H1 (cell line): ENCODE measurements at regions not wholly inside any gene's neighbourhood (a gene's known extent, or its start where the extent isn't known, plus 50 kb on each side); places are given as distances from the start of the nearest gene placed in this dataset.

Source experiments
- CTCF ChIA-PET: fragments of 300-600 bp; sonication (Branson Sonifier 250); formaldehyde crosslinking; loops from one replicate; lab custom pipeline; 2021; ENCODE audit not compliant: partially characterized antibody; lab: Charles Lee
- POLR2A ChIA-PET: fragments of 300-600 bp; sonication (Branson Sonifier 250); formaldehyde crosslinking; loops from one replicate; lab custom pipeline; 2021; ENCODE audit warnings: inconsistent platforms; ENCODE audit not compliant: partially characterized antibody; lab: Charles Lee
- DNase-seq, 2 experiments: peaks; one replicate each; pipeline versions ENCODE4 v3.0.0 to v3.0.0-alpha.2; 2010 to 2022; ENCODE audit warnings: low spot score in 2 of 2, low read depth in 1 of 2, mixed read lengths in 1 of 2
- FAIRE-seq: peaks from 2 replicates; lab custom pipeline; 2011; peaks lifted over from hg19 to GRCh38; lab: Jason Lieb, UNC
- H2AFZ ChIP-seq: 2 replicates; pipeline ENCODE4 v1.8.1; 2012; ENCODE audit warnings: low read length, inconsistent platforms
- H2AK5ac ChIP-seq: 2 replicates; pipeline ENCODE4 v1.6.1; 2013; ENCODE audit warnings: low read depth, low read length
- H2BK120ac ChIP-seq: replicated peaks from 2 replicates; pipeline ENCODE3; 2013; ENCODE audit warnings: low read depth, low read length, inconsistent platforms
- H2BK12ac ChIP-seq: 2 replicates; pipeline ENCODE4 v1.6.1; 2013; ENCODE audit warnings: low read depth, low read length
- H2BK15ac ChIP-seq: 2 replicates; pipeline ENCODE4 v1.6.1; 2013; ENCODE audit warnings: low read length
- H2BK20ac ChIP-seq: 2 replicates; pipeline ENCODE4 v1.6.1; 2013; ENCODE audit warnings: low read length
- H2BK5ac ChIP-seq: 2 replicates; pipeline ENCODE4 v1.6.1; 2013; ENCODE audit warnings: low read depth, low read length
- H3K14ac ChIP-seq: 2 replicates; pipeline ENCODE4 v1.6.1; 2013; ENCODE audit warnings: inconsistent platforms; ENCODE audit not compliant: insufficient read length
- H3K18ac ChIP-seq: 2 replicates; pipeline ENCODE4 v1.6.1; 2013; ENCODE audit warnings: low read length; ENCODE audit errors: extremely low read depth
- H3K23ac ChIP-seq: 2 replicates; pipeline ENCODE4 v1.6.1; 2013; ENCODE audit warnings: inconsistent platforms; ENCODE audit not compliant: insufficient read length
- H3K23me2 ChIP-seq: 2 replicates; pipeline ENCODE4 v1.6.1; 2013; ENCODE audit warnings: low read depth, low read length
- H3K27ac ChIP-seq: 2 replicates; pipeline ENCODE4 v1.6.1; 2011; ENCODE audit warnings: low read depth, low read length, inconsistent platforms
- H3K27me3 ChIP-seq, 4 experiments: replicated peaks in 1 of 4; 1 replicate in 1 of 4; 2 replicates in 3 of 4; pipeline versions ENCODE4 v1.6.1 to v1.8.1; 2011 to 2013; ENCODE audit warnings: low read length in 3 of 4, mild to moderate bottlenecking in 3 of 4, inconsistent platforms in 2 of 4, mixed read lengths in 2 of 4, moderate library complexity in 1 of 4; ENCODE audit not compliant: control insufficient read depth in 3 of 4, insufficient read depth in 3 of 4; ENCODE audit errors: extremely low read depth in 1 of 4
- H3K36me3 ChIP-seq, 4 experiments: 2 replicates each; pipeline versions ENCODE4 v1.6.1 to v1.8.1; 2011 to 2013; ENCODE audit warnings: mild to moderate bottlenecking in 4 of 4, low read length in 3 of 4, moderate library complexity in 2 of 4, control low read depth in 1 of 4, inconsistent platforms in 1 of 4; ENCODE audit not compliant: insufficient read depth in 4 of 4, control insufficient read depth in 2 of 4
- H3K4ac ChIP-seq: replicated peaks from 2 replicates; pipeline ENCODE3; 2013; ENCODE audit warnings: low read length, low read depth, mixed read lengths, inconsistent platforms; ENCODE audit not compliant: insufficient read length
- H3K4me1 ChIP-seq, 4 experiments: replicated peaks in 1 of 4; 1 replicate in 1 of 4; 2 replicates in 3 of 4; pipeline versions ENCODE4 v1.6.1 to v1.8.1; 2011 to 2013; ENCODE audit warnings: low read length in 3 of 4, inconsistent platforms in 2 of 4, mixed read lengths in 1 of 4; ENCODE audit not compliant: insufficient read depth in 4 of 4, control insufficient read depth in 3 of 4
- H3K4me2 ChIP-seq, 2 experiments: 2 replicates each; pipeline versions ENCODE4 v1.6.1 to v1.8.1; 2011 to 2013; ENCODE audit warnings: low read depth in 2 of 2, low read length in 2 of 2, control low read depth in 1 of 2, inconsistent platforms in 1 of 2, mild to moderate bottlenecking in 1 of 2; ENCODE audit not compliant: insufficient read depth in 1 of 2
- H3K4me3 ChIP-seq, 4 experiments: fragments of 200-600, 300-600 bp in 1 of 4; sonication (generic), shearing (Covaris generic), sonication (Bioruptor Twin) in 1 of 4; 2 replicates each; pipeline versions ENCODE4 v1.5.1 to v1.8.1; 2011 to 2016; ENCODE audit warnings: low read length in 4 of 4, low read depth in 3 of 4, control low read depth in 2 of 4, inconsistent platforms in 2 of 4, mild to moderate bottlenecking in 2 of 4, mixed read lengths in 1 of 4, moderate library complexity in 1 of 4; ENCODE audit not compliant: insufficient read depth in 2 of 4; ENCODE audit errors: extremely low read depth in 1 of 4
- H3K56ac ChIP-seq: replicated peaks from 2 replicates; pipeline ENCODE3; 2013; ENCODE audit warnings: low read depth, mild to moderate bottlenecking, mixed read lengths, low read length, inconsistent platforms; ENCODE audit not compliant: insufficient read length
- H3K79me1 ChIP-seq: 2 replicates; pipeline ENCODE4 v1.6.1; 2013; ENCODE audit warnings: low read depth, low read length, control low read depth
- H3K79me2 ChIP-seq, 2 experiments: 2 replicates each; pipeline versions ENCODE4 v1.6.1 to v1.8.1; 2012 to 2013; ENCODE audit warnings: low read length in 2 of 2, mild to moderate bottlenecking in 2 of 2, inconsistent platforms in 1 of 2; ENCODE audit not compliant: insufficient read depth in 2 of 2, control insufficient read depth in 1 of 2
- H3K9ac ChIP-seq, 4 experiments: replicated peaks in 1 of 4; 1 replicate in 1 of 4; 2 replicates in 3 of 4; pipeline versions ENCODE4 v1.6.1 to v1.8.1; 2011 to 2013; ENCODE audit warnings: low read depth in 3 of 4, low read length in 3 of 4, control low read depth in 2 of 4, mild to moderate bottlenecking in 2 of 4, moderate library complexity in 2 of 4, inconsistent platforms in 1 of 4; ENCODE audit errors: extremely low read depth in 1 of 4
- H3K9me3 ChIP-seq, 2 experiments: 2 replicates each; pipeline versions ENCODE4 v1.6.1 to v1.8.1; 2012 to 2013; ENCODE audit warnings: mild to moderate bottlenecking in 2 of 2, moderate library complexity in 2 of 2, control low read depth in 1 of 2, inconsistent platforms in 1 of 2, low read depth in 1 of 2, low read length in 1 of 2, mixed read lengths in 1 of 2; ENCODE audit not compliant: insufficient read depth in 2 of 2
- H4K20me1 ChIP-seq, 2 experiments: replicated peaks in 1 of 2; 2 replicates each; pipeline versions ENCODE3 to v1.8.1; 2011 to 2013; ENCODE audit warnings: inconsistent platforms in 2 of 2, low read length in 2 of 2, mild to moderate bottlenecking in 1 of 2; ENCODE audit not compliant: insufficient read depth in 2 of 2, control insufficient read depth in 1 of 2
- H4K5ac ChIP-seq: 2 replicates; pipeline ENCODE4 v1.6.1; 2013; ENCODE audit warnings: low read length, low read depth, mixed read lengths, inconsistent platforms; ENCODE audit not compliant: insufficient read length
- H4K8ac ChIP-seq: 2 replicates; pipeline ENCODE4 v1.8.0; 2013; ENCODE audit warnings: mild to moderate bottlenecking, moderate library complexity, low read length, inconsistent platforms; ENCODE audit not compliant: insufficient read depth; ENCODE audit errors: extremely low read depth
- H4K91ac ChIP-seq: replicated peaks from 2 replicates; pipeline ENCODE3; 2013; ENCODE audit warnings: low read length, mixed read lengths, inconsistent platforms; ENCODE audit not compliant: insufficient read length
- HDAC2 ChIP-seq, 2 experiments: fragments of 300-600 bp in 1 of 2; sonication (generic) in 1 of 2; IDR thresholded peaks; 2 replicates each; pipeline ENCODE4 v1.6.1; 2011 to 2012; ENCODE audit warnings: low read depth in 2 of 2, low read length in 2 of 2, mild to moderate bottlenecking in 2 of 2, moderate library complexity in 2 of 2, borderline replicate concordance in 1 of 2, inconsistent platforms in 1 of 2
- HDAC6 ChIP-seq: IDR thresholded peaks from one replicate; pipeline ENCODE4 v1.7.1; 2012; ENCODE audit warnings: low read depth, mild to moderate bottlenecking, inconsistent platforms, low read length, moderate library complexity
- PHF8 ChIP-seq: fragments of 200-600 bp; sonication (generic); conservative IDR thresholded peaks from 2 replicates; pipeline ENCODE4 v1.7.1; 2012; ENCODE audit warnings: low read depth, mild to moderate bottlenecking, inconsistent platforms, low read length, moderate library complexity
- RFX5 ChIP-seq: IDR thresholded peaks from 2 replicates; pipeline ENCODE4 v1.6.1; 2011; ENCODE audit warnings: low read depth, low read length, improper control_type of control experiment, borderline replicate concordance
- TCF12 ChIP-seq: IDR thresholded peaks from 2 replicates; pipeline ENCODE4 v1.6.1; 2011; ENCODE audit warnings: low read depth, mild to moderate bottlenecking, low read length
- WGBS, 2 experiments: shearing (Covaris generic) in 1 of 2; methylation state at CpG; one replicate each; pipeline versions ENCODE4 v1.1.6 to v1.1.7; 2013 to 2015; ENCODE audit warnings: low lambda C conversion rate in 2 of 2, mixed read lengths in 2 of 2, inconsistent platforms in 1 of 2, low coverage in 1 of 2, missing lambda C conversion rate in 1 of 2; ENCODE audit not compliant: insufficient replicate concordance in 2 of 2, insufficient coverage in 1 of 2, insufficient read length in 1 of 2; ENCODE audit errors: extremely low coverage in 1 of 2, missing lambda C conversion rate in 1 of 2; 5-methylcytosine and 5-hydroxymethylcytosine counted together
- TF ChIP-seq, protein P1 (sequence below): IDR thresholded peaks from 2 replicates; pipeline ENCODE4 v1.6.1; 2012; ENCODE audit warnings: inconsistent platforms

DNA sequence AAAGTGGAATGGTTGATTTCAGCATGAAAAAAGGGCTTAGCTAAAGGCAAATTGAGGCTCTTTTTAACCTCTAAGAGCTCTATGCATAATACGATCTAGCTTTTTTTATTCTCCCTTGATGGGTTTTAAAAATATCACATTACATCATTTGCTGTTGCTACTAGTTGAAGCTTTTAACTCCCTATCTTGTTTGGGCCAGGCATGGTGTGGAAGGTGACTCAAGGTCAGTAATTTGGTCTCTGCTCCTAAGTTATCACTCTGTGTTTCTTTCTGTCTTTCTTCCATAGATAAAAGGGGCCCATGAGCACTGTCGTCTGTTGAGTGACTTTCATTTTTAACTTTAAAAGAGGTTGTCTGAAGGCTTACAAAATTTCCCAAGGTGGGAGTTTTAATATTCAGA is 58.1 kb upstream of the GOT2 start:
- Histone ChIP-seq H2AFZ (peak overlapping the region; percentile 39; the same call in 1 of the 2 replicates), H2BK120ac (no peak overlapping the region), H2BK5ac (no peak overlapping the region), H3K14ac (no peak overlapping the region), H4K91ac (no peak overlapping the region), H2BK15ac (no peak overlapping the region), H3K27me3 (no peaks in the 10 kb centered on the region), H3K4ac (no peak overlapping the region), H3K56ac (no peak overlapping the region), H3K23ac (no peak overlapping the region), H3K4me2 (no peak overlapping the region), H3K36me3 (no peaks in the 10 kb centered on the region), H3K4me1 (no peaks in the 10 kb centered on the region; a peak in 1 of 7 replicates), H4K5ac (no peak overlapping the region), H2AK5ac (no peak overlapping the region), H3K9me3 (no peaks in the 10 kb centered on the region), H3K79me1 (no peaks in the 10 kb centered on the region), H4K8ac (no peak overlapping the region), H3K79me2 (no peaks in the 10 kb centered on the region), H3K18ac (no peak overlapping the region), H2BK12ac (no peak overlapping the region), H2BK20ac (no peak overlapping the region), H3K4me3 (no peak overlapping the region), H3K9ac (no peak overlapping the region), H4K20me1 (no peaks in the 10 kb centered on the region), H3K27ac (no peak overlapping the region), H3K23me2 (no peaks in the 10 kb centered on the region)
- ChIA-PET CTCF (interaction anchor here (1.1 to 1.9 kb wide), 3 partner anchors 21 to 455 kb away, joined by 3 to 8 read pairs (median 5); no protein-coding TSS in a partner anchor), POLR2A (no interaction called here)
- no peak for TF ChIP-seq HDAC2 (IDR thresholded peaks at IDR 0.05; ENCODE audit: borderline replicate concordance in 1 of 2, low read depth in 2 of 2, low read length in 2 of 2)
- no peak for TF ChIP-seq RFX5
- TF ChIP-seq TCF12 = no peak
- TF ChIP-seq HDAC6 = no peak
- no peak for TF ChIP-seq PHF8
- TF ChIP-seq, protein P1, sequence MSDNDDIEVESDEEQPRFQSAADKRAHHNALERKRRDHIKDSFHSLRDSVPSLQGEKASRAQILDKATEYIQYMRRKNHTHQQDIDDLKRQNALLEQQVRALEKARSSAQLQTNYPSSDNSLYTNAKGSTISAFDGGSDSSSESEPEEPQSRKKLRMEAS = no peak
- DNase-seq = no peak
- FAIRE-seq = no peak
- WGBS, 2 experiments = 66% methylated on average over 2 of the region's 2 CpGs; no CpG with 5 or more reads in 1 of the 2 experiments
